Ascending aorta (tissue), 2 donors: ENCODE measurements at regions not wholly inside any gene's neighbourhood (a gene's known extent, or its start where the extent isn't known, plus 50 kb on each side); places are given as distances from the start of the nearest gene placed in this dataset.
"Not testable (repeated sequence)": the region's sequence is repeated elsewhere in the genome, so short reads cannot be mapped to it uniquely, and the experiment has no call there.

ENCODE experiments used
- DNase-seq, 2 donors: peaks; one replicate each; pipeline ENCODE4 v3.0.0-alpha.2; 2019; ENCODE audit warnings: low spot score in 2 of 2
- H3K27ac ChIP-seq, 2 donors: fragments of 200-600 bp; sonication (generic); one replicate each; pipeline ENCODE4 v1.5.1; 2016 to 2017; ENCODE audit warnings: mild to moderate bottlenecking in 1 of 2
- H3K27me3 ChIP-seq: fragments of 200-600 bp; sonication (generic); one replicate; pipeline ENCODE4 v1.5.1; 2017
- H3K36me3 ChIP-seq, 2 donors: fragments of 200-600 bp; sonication (generic); one replicate each; pipeline ENCODE4 v1.5.1; 2016
- H3K4me1 ChIP-seq, 2 donors: fragments of 200-600 bp; sonication (generic); one replicate each; pipeline ENCODE4 v1.5.1; 2016 to 2017; ENCODE audit warnings: mild to moderate bottlenecking in 1 of 2
- H3K4me3 ChIP-seq, 2 donors: fragments of 200-600 bp; sonication (generic); one replicate each; pipeline ENCODE4 v1.5.1; 2016 to 2017; ENCODE audit warnings: mild to moderate bottlenecking in 1 of 2
- H3K9me3 ChIP-seq, 2 donors: fragments of 200-600 bp; sonication (generic); one replicate each; pipeline ENCODE4 v1.5.1; 2016
- CTCF ChIP-seq, 3 experiments: fragments of 200-600 bp in 2 of 3; fragments of 450-650 bp in 1 of 3; sonication (generic) in 2 of 3; IDR thresholded peaks; one replicate each; pipeline ENCODE4 v1.5.1; 2016 to 2019; ENCODE audit warnings: antibody characterized with exemption in 3 of 3, mild to moderate bottlenecking in 1 of 3, moderate library complexity in 1 of 3
- intact Hi-C: fragments of 100-400 bp; cut with DNase I; formaldehyde crosslinking; loops from one replicate; pipeline ENCODE4 v1.15.1; 2023

- peaks cover 6 to 9% of the 10 kb centered on the region in 2 donors for H3K4me1 ChIP-seq
- no peak overlapping the region for H3K4me3 ChIP-seq
- H3K9me3 ChIP-seq = no peaks in the 10 kb centered on the region
- no peak for DNase-seq
- no peaks in the 10 kb centered on the region for H3K36me3 ChIP-seq
- peak overlapping the region in 1 of 2 donors; percentile 42 for H3K27ac ChIP-seq
- no peak for TF ChIP-seq CTCF (IDR thresholded peaks at IDR 0.05)
- intact Hi-C loops = no loop called here
- no peaks in the 10 kb centered on the region for H3K27me3 ChIP-seq
Measured at GRCh38 chr10:3324612-3325038, 152.0 kb upstream of the PITRM1 start.

- no peak for TF ChIP-seq CTCF (IDR thresholded peaks at IDR 0.05)
- Histone ChIP-seq H3K4me1 (peaks cover 6 to 9% of the 10 kb centered on the region in 2 donors), H3K27me3 (no peaks in the 10 kb centered on the region), H3K9me3 (no peaks in the 10 kb centered on the region), H3K36me3 (no peaks in the 10 kb centered on the region), H3K27ac (peak overlapping the region; percentile 32 to 42), H3K4me3 (no peak overlapping the region)
- DNase-seq = no peak
- intact Hi-C loops = no loop called here
Measured at GRCh38 chr10:3323865-3324498, 151.4 kb upstream of the PITRM1 start.

GRCh38 chr10:3321123-3321522 lies 148.5 kb upstream of the PITRM1 start:
- H3K27me3 ChIP-seq = no peaks in the 10 kb centered on the region
- no peak for DNase-seq
- intact Hi-C loops = no loop called here
- no peak overlapping the region for H3K27ac ChIP-seq
- no peak overlapping the region for H3K4me3 ChIP-seq
- H3K9me3 ChIP-seq = no peaks in the 10 kb centered on the region
- TF ChIP-seq CTCF (IDR thresholded peaks at IDR 0.05) = no peak
- no peaks in the 10 kb centered on the region for H3K36me3 ChIP-seq
- H3K4me1 ChIP-seq = peaks cover 6 to 9% of the 10 kb centered on the region in 2 donors

GRCh38 chr10:3319811-3320226 lies 147.2 kb upstream of the PITRM1 start:
- no peak for TF ChIP-seq CTCF (IDR thresholded peaks at IDR 0.05)
- intact Hi-C loops = no loop called here
- Histone ChIP-seq H3K27me3 (no peaks in the 10 kb centered on the region), H3K27ac (no peak overlapping the region), H3K4me1 (peaks cover 6 to 9% of the 10 kb centered on the region in 2 donors), H3K36me3 (no peaks in the 10 kb centered on the region), H3K4me3 (no peak overlapping the region), H3K9me3 (no peaks in the 10 kb centered on the region)
- DNase-seq = no peak

GRCh38 chr10:3318480-3318807 lies 145.9 kb upstream of the PITRM1 start:
- H3K27ac ChIP-seq, H3K4me3 ChIP-seq, H3K36me3 ChIP-seq, H3K9me3 ChIP-seq, DNase-seq, H3K27me3 ChIP-seq, H3K4me1 ChIP-seq, intact Hi-C loops: not testable (repeated sequence)

GRCh38 chr10:3317553-3318479 lies 145.2 kb upstream of the PITRM1 start:
- DNase-seq = not testable (repeated sequence)

GRCh38 chr10:3314445-3315085 lies 142.0 kb upstream of the PITRM1 start:
- H3K4me3 ChIP-seq, H3K9me3 ChIP-seq, H3K36me3 ChIP-seq, DNase-seq, H3K27ac ChIP-seq, H3K4me1 ChIP-seq, H3K27me3 ChIP-seq, intact Hi-C loops: not testable (repeated sequence)

More at GRCh38 chr10:3317553-3318479, 145.2 kb upstream of the PITRM1 start:
- H3K36me3 ChIP-seq, H3K27me3 ChIP-seq, H3K4me1 ChIP-seq, H3K27ac ChIP-seq, H3K4me3 ChIP-seq, intact Hi-C loops, H3K9me3 ChIP-seq: not testable (repeated sequence)

GRCh38 chr10:3313784-3314444 lies 141.3 kb upstream of the PITRM1 start:
- H3K36me3 ChIP-seq, intact Hi-C loops, H3K27ac ChIP-seq, H3K9me3 ChIP-seq, DNase-seq, H3K27me3 ChIP-seq, H3K4me3 ChIP-seq, H3K4me1 ChIP-seq: not testable (repeated sequence)
